CD4-positive, alpha-beta memory T cell (primary cell): ENCODE measurements at regions not wholly inside any gene's neighbourhood (a gene's known extent, or its start where the extent isn't known, plus 50 kb on each side); places are given as distances from the start of the nearest gene placed in this dataset.
"Not testable (repeated sequence)": the region's sequence is repeated elsewhere in the genome, so short reads cannot be mapped to it uniquely, and the experiment has no call there.

Source experiments
- CTCF ChIA-PET: fragments of 350-600 bp; sonication (Branson Sonifier 250); formaldehyde crosslinking; loops from one replicate; lab custom pipeline; 2021; ENCODE audit warnings: inconsistent platforms; ENCODE audit not compliant: partially characterized antibody; lab: Charles Lee
- POLR2A ChIA-PET: fragments of 350-600 bp; sonication (Branson Sonifier 250); formaldehyde crosslinking; loops from one replicate; lab custom pipeline; 2021; ENCODE audit not compliant: partially characterized antibody; lab: Charles Lee
- DNase-seq, 5 donors: peaks; one replicate each; pipeline versions ENCODE4 v3.0.0 to v3.0.0-alpha.2; 2020 to 2022; ENCODE audit warnings: mixed read lengths in 1 of 5
- H3K27ac ChIP-seq: one replicate; pipeline ENCODE4 v1.7.0; 2013; ENCODE audit warnings: low read depth, low read length
- H3K27me3 ChIP-seq: 2 replicates; pipeline ENCODE4 v1.7.0; 2013; ENCODE audit warnings: mild to moderate bottlenecking, low read length, moderate library complexity; ENCODE audit not compliant: insufficient read depth
- H3K36me3 ChIP-seq: 2 replicates; pipeline ENCODE4 v1.7.0; 2013; ENCODE audit warnings: mild to moderate bottlenecking, low read length, moderate library complexity; ENCODE audit not compliant: insufficient read depth
- H3K4me1 ChIP-seq: 2 replicates; pipeline ENCODE4 v1.7.0; 2013; ENCODE audit warnings: mild to moderate bottlenecking, low read length, moderate library complexity; ENCODE audit not compliant: insufficient read depth
- H3K4me3 ChIP-seq, 2 donors: one replicate each; pipeline ENCODE4 v1.7.0; 2013; ENCODE audit warnings: low read length in 2 of 2, mild to moderate bottlenecking in 1 of 2
- H3K9me3 ChIP-seq, 2 donors: one replicate each; pipeline ENCODE4 v1.7.0; 2013; ENCODE audit warnings: low read length in 2 of 2, control low read depth in 1 of 2; ENCODE audit not compliant: control insufficient read depth in 1 of 2
- H3K27ac Mint-ChIP-seq, 7 donors: one replicate each; pipeline ENCODE4 v1.8.0; 2020 to 2021; ENCODE audit warnings: mixed read lengths in 7 of 7, mild to moderate bottlenecking in 6 of 7, inconsistent platforms in 3 of 7, moderate library complexity in 3 of 7
- H3K27me3 Mint-ChIP-seq, 2 donors: one replicate each; pipeline ENCODE4 v1.8.0; 2020 to 2021; ENCODE audit warnings: mixed read lengths in 2 of 2
- H3K36me3 Mint-ChIP-seq, 2 donors: one replicate each; pipeline ENCODE4 v1.8.0; 2020 to 2021; ENCODE audit warnings: mixed read lengths in 2 of 2, inconsistent platforms in 1 of 2, mild to moderate bottlenecking in 1 of 2
- H3K4me1 Mint-ChIP-seq, 4 donors: one replicate each; pipeline ENCODE4 v1.8.0; 2020 to 2021; ENCODE audit warnings: mixed read lengths in 4 of 4, mild to moderate bottlenecking in 1 of 4
- H3K4me3 Mint-ChIP-seq, 8 donors: one replicate each; pipeline ENCODE4 v1.8.0; 2020 to 2021; ENCODE audit warnings: mixed read lengths in 8 of 8, mild to moderate bottlenecking in 7 of 8, moderate library complexity in 6 of 8, inconsistent platforms in 3 of 8
- H3K9me3 Mint-ChIP-seq, 8 donors: one replicate each; pipeline ENCODE4 v1.8.0; 2020 to 2021; ENCODE audit warnings: mixed read lengths in 8 of 8, mild to moderate bottlenecking in 5 of 8, inconsistent platforms in 3 of 8, moderate library complexity in 1 of 8
- intact Hi-C: fragments of 100-400 bp; cut with micrococcal nuclease; formaldehyde crosslinking; loops from one replicate; pipeline ENCODE4 v1.15.1; 2023

GRCh38 chr13:64688893-64689677 lies 2541.1 kb downstream of the PCDH9 start:
- CTCF ChIA-PET = no interaction called here
- Histone ChIP-seq H3K27ac (no peak overlapping the region), H3K4me1 (no peaks in the 10 kb centered on the region), H3K36me3 (no peaks in the 10 kb centered on the region), H3K4me3 (no peak overlapping the region), H3K9me3 (no peaks in the 10 kb centered on the region), H3K27me3 (no peaks in the 10 kb centered on the region)
- no peaks in the 10 kb centered on the region for H3K36me3 Mint-ChIP-seq
- intact Hi-C loops = no loop called here
- no peaks in the 10 kb centered on the region for H3K27me3 Mint-ChIP-seq
- POLR2A ChIA-PET = no interaction called here
- peaks cover 0 to 28% (median 11%) of the 10 kb centered on the region in 8 donors for H3K9me3 Mint-ChIP-seq
- H3K4me3 Mint-ChIP-seq = no peak overlapping the region
- H3K4me1 Mint-ChIP-seq = no peaks in the 10 kb centered on the region
- no peak for DNase-seq
- H3K27ac Mint-ChIP-seq = no peak overlapping the region

GRCh38 chr13:64686536-64686935 lies 2543.6 kb downstream of the PCDH9 start:
- DNase-seq, H3K27me3 Mint-ChIP-seq, H3K9me3 ChIP-seq, H3K27ac ChIP-seq, H3K4me3 Mint-ChIP-seq, intact Hi-C loops, H3K27ac Mint-ChIP-seq, H3K36me3 Mint-ChIP-seq, H3K4me1 Mint-ChIP-seq, CTCF ChIA-PET, POLR2A ChIA-PET, H3K36me3 ChIP-seq, H3K27me3 ChIP-seq, H3K4me3 ChIP-seq, H3K4me1 ChIP-seq: not testable (repeated sequence)
- H3K9me3 Mint-ChIP-seq = peaks cover 0 to 17% (median 9%) of the 10 kb centered on the region in 8 donors

GRCh38 chr13:64684685-64685431 lies 2545.3 kb downstream of the PCDH9 start:
- Histone ChIP-seq H3K27ac (no peak overlapping the region), H3K4me1 (no peaks in the 10 kb centered on the region), H3K36me3 (no peaks in the 10 kb centered on the region), H3K27me3 (no peaks in the 10 kb centered on the region), H3K4me3 (no peak overlapping the region), H3K9me3 (no peaks in the 10 kb centered on the region)
- Mint-ChIP-seq H3K9me3 (peaks cover 0 to 17% (median 10%) of the 10 kb centered on the region in 8 donors), H3K27me3 (no peaks in the 10 kb centered on the region), H3K4me1 (no peaks in the 10 kb centered on the region), H3K4me3 (no peak overlapping the region), H3K27ac (no peak overlapping the region), H3K36me3 (no peaks in the 10 kb centered on the region)
- DNase-seq = no peak
- CTCF ChIA-PET = no interaction called here
- intact Hi-C loops = no loop called here
- POLR2A ChIA-PET = no interaction called here

- H3K9me3 Mint-ChIP-seq = peaks cover 0 to 17% (median 10%) of the 10 kb centered on the region in 8 donors
- ChIA-PET POLR2A (no interaction called here), CTCF (no interaction called here)
- H3K4me1 ChIP-seq = no peaks in the 10 kb centered on the region
- H3K9me3 ChIP-seq = no peaks in the 10 kb centered on the region
- H3K27ac ChIP-seq = no peak overlapping the region
- no peak overlapping the region for H3K27ac Mint-ChIP-seq
- no peak for DNase-seq
- no peak overlapping the region for H3K4me3 Mint-ChIP-seq
- no peaks in the 10 kb centered on the region for H3K4me1 Mint-ChIP-seq
- no peaks in the 10 kb centered on the region for H3K36me3 ChIP-seq
- H3K4me3 ChIP-seq = no peak overlapping the region
- H3K36me3 Mint-ChIP-seq = no peaks in the 10 kb centered on the region
- no peaks in the 10 kb centered on the region for H3K27me3 ChIP-seq
- intact Hi-C loops = no loop called here
- H3K27me3 Mint-ChIP-seq = no peaks in the 10 kb centered on the region
Measured at GRCh38 chr13:64684108-64684507, 2546.0 kb downstream of the PCDH9 start.

- CTCF ChIA-PET = no interaction called here
- H3K4me3 Mint-ChIP-seq = no peak overlapping the region
- Histone ChIP-seq H3K9me3 (no peaks in the 10 kb centered on the region), H3K36me3 (no peaks in the 10 kb centered on the region), H3K4me3 (no peak overlapping the region), H3K27ac (no peak overlapping the region), H3K4me1 (no peaks in the 10 kb centered on the region), H3K27me3 (no peaks in the 10 kb centered on the region)
- no peak overlapping the region for H3K27ac Mint-ChIP-seq
- peaks cover 1 to 22% (median 9%) of the 10 kb centered on the region in 8 donors for H3K9me3 Mint-ChIP-seq
- no peak for DNase-seq
- intact Hi-C loops = no loop called here
- H3K36me3 Mint-ChIP-seq = no peaks in the 10 kb centered on the region
- H3K27me3 Mint-ChIP-seq = no peaks in the 10 kb centered on the region
- POLR2A ChIA-PET = no interaction called here
- H3K4me1 Mint-ChIP-seq = no peaks in the 10 kb centered on the region
Measured at GRCh38 chr13:64680739-64681138, 2549.4 kb downstream of the PCDH9 start.

- Histone ChIP-seq H3K36me3 (no peaks in the 10 kb centered on the region), H3K27ac (no peak overlapping the region), H3K4me3 (no peak overlapping the region), H3K27me3 (no peaks in the 10 kb centered on the region), H3K4me1 (no peaks in the 10 kb centered on the region), H3K9me3 (no peaks in the 10 kb centered on the region)
- Mint-ChIP-seq H3K27me3 (no peaks in the 10 kb centered on the region), H3K4me1 (no peaks in the 10 kb centered on the region), H3K36me3 (no peaks in the 10 kb centered on the region), H3K27ac (no peak overlapping the region), H3K9me3 (peaks cover 3 to 35% (median 15%) of the 10 kb centered on the region in 8 donors), H3K4me3 (no peak overlapping the region)
- no peak for DNase-seq
- POLR2A ChIA-PET = no interaction called here
- CTCF ChIA-PET = no interaction called here
- intact Hi-C loops = no loop called here
Measured at GRCh38 chr13:64675255-64675892, 2554.8 kb downstream of the PCDH9 start.

- Histone ChIP-seq H3K27me3 (no peaks in the 10 kb centered on the region), H3K27ac (no peak overlapping the region), H3K4me1 (no peaks in the 10 kb centered on the region), H3K4me3 (no peak overlapping the region), H3K36me3 (no peaks in the 10 kb centered on the region), H3K9me3 (no peaks in the 10 kb centered on the region)
- H3K36me3 Mint-ChIP-seq = no peaks in the 10 kb centered on the region
- no peaks in the 10 kb centered on the region for H3K4me1 Mint-ChIP-seq
- CTCF ChIA-PET = no interaction called here
- peaks cover 3 to 35% (median 15%) of the 10 kb centered on the region in 8 donors for H3K9me3 Mint-ChIP-seq
- H3K27ac Mint-ChIP-seq = no peak overlapping the region
- intact Hi-C loops = no loop called here
- H3K27me3 Mint-ChIP-seq = no peaks in the 10 kb centered on the region
- H3K4me3 Mint-ChIP-seq = no peak overlapping the region
- POLR2A ChIA-PET = no interaction called here
- DNase-seq = no peak
Measured at GRCh38 chr13:64674126-64674525, 2556.0 kb downstream of the PCDH9 start.
